ENCODE measurements at regions not wholly inside any gene's neighbourhood (a gene's known extent, or its start where the extent isn't known, plus 50 kb on each side); places are given as distances from the start of the nearest gene placed in this dataset.

DNA sequence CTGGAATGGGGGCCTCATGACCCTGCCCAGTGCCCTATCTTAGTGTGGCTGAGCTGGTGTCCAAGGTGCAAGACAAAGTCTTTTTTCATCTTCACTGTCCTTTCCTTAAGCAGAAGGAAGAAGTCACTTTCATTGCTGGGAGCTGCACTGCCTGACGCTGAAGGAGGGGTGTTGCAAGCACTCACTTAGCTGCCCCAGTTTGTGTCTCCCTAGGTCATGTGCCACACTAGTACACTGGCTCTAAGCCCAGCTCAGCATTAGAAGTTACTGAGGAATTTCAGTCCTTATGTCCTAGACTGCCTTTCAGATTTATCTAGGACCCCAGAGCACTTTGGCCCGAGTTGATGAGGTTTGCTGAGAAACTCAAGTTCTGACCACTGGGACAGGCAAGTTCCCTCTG is 952.0 kb upstream of the USP15 start:
- TF ChIP-seq POLR2A (IDR thresholded peaks at IDR 0.05): no peak
- TF ChIP-seq, protein P1, sequence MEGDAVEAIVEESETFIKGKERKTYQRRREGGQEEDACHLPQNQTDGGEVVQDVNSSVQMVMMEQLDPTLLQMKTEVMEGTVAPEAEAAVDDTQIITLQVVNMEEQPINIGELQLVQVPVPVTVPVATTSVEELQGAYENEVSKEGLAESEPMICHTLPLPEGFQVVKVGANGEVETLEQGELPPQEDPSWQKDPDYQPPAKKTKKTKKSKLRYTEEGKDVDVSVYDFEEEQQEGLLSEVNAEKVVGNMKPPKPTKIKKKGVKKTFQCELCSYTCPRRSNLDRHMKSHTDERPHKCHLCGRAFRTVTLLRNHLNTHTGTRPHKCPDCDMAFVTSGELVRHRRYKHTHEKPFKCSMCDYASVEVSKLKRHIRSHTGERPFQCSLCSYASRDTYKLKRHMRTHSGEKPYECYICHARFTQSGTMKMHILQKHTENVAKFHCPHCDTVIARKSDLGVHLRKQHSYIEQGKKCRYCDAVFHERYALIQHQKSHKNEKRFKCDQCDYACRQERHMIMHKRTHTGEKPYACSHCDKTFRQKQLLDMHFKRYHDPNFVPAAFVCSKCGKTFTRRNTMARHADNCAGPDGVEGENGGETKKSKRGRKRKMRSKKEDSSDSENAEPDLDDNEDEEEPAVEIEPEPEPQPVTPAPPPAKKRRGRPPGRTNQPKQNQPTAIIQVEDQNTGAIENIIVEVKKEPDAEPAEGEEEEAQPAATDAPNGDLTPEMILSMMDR (IDR thresholded peaks at IDR 0.05): no peak
- no peaks in the 10 kb centered on the region for H3K36me3 ChIP-seq (replicated peaks in 1 of 2)

DNA sequence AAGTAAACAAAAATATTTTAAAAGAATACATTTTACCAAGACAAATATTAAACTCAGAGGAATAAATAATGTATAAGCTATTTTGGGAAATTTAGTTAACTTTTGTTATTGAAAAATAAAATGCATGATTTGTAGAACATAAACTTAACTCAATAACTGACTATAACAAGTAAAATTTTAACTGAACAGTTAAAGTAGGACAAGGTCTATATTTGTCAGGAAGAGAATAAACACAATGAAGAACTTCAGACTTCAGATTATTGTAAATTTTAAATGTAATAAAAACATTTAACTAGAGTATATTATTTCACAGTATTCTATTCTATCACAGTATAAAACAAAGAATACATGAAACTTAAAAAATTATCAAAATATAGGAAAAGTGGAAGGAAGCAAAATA is 948.8 kb upstream of the USP15 start:
- intact Hi-C loops (cut with DNase I): no loop called here

More for the DNA sequence above, 952.0 kb upstream of the USP15 start:
- Histone ChIP-seq H3K27me3 (no peaks in the 10 kb centered on the region), H3K4me3 (no peak overlapping the region), H3K27ac (no peak overlapping the region), H3K9me3 (replicated peaks in 1 of 3) (no peaks in the 10 kb centered on the region), H3K4me1 (replicated peaks in 1 of 2) (no peaks in the 10 kb centered on the region)
- intact Hi-C loops (cut with DNase I): no loop called here
- WGBS, 4 donors: 79 to 92% (median 82%) methylated on average over 1 to 2 of the region's 2 CpGs
- no peak for DNase-seq

DNA sequence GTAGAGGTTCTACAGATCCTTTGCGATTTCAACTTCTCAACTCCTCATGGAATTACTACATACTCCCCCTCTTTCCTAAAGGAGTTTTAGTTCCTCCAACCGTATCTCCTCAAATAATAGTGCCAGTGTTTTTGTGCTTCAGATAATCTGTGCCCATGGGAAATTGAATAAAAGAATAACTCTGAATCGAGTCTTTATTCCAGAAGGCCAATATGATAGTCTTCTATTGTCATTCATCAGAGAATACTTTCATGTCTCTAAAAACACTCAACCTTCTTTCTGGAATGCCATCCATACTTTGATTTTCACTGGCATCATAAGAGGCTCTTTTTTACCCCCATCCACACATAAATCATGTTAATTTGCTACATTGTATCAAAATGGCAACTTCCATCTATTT is 911.3 kb upstream of the USP15 start:
- Histone ChIP-seq H3K36me3 (replicated peaks in 1 of 2) (no peaks in the 10 kb centered on the region), H3K4me1 (replicated peaks in 1 of 2) (no peaks in the 10 kb centered on the region), H3K27ac (no peak overlapping the region), H3K27me3 (no peaks in the 10 kb centered on the region), H3K4me3 (no peak overlapping the region), H3K9me3 (replicated peaks in 1 of 3) (no peaks in the 10 kb centered on the region)
- no peak for TF ChIP-seq POLR2A (IDR thresholded peaks at IDR 0.05)
- TF ChIP-seq, protein P1 (IDR thresholded peaks at IDR 0.05): no peak
- WGBS, 4 donors: 76 to 87% (median 79%) methylated on average over 3 of the region's 3 CpGs
- intact Hi-C loops (cut with DNase I): no loop called here
- no peak for DNase-seq

More for the DNA sequence above, 948.8 kb upstream of the USP15 start:
- no peak for DNase-seq
- no peaks in the 10 kb centered on the region for H3K36me3 ChIP-seq (replicated peaks in 1 of 2)
- H3K4me1 ChIP-seq (replicated peaks in 1 of 2): no peaks in the 10 kb centered on the region
- no peak overlapping the region for H3K27ac ChIP-seq
- no peak overlapping the region for H3K4me3 ChIP-seq
- no peaks in the 10 kb centered on the region for H3K27me3 ChIP-seq
- no peaks in the 10 kb centered on the region for H3K9me3 ChIP-seq (replicated peaks in 1 of 3)
- TF ChIP-seq POLR2A (IDR thresholded peaks at IDR 0.05): no peak
- TF ChIP-seq, protein P1 (IDR thresholded peaks at IDR 0.05): no peak

DNA sequence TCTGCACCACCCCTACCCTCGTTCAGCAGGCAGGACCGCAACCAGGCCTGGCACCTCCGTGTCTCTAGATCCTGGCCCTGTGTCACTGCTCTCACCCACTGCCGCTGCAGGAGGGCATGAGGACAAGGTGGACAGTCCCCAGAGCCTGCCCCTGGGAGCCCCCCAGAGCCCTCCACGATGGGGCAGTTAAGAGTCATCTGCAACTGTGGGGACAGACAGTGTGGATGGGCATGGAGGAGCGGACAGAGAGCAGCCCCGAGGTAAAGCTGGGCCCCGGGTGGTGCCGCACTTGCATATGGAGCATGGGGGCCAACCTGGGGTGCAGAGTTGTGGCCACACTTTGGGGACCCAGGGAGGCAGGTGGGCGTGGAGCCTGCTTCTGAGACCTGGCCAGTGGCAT is 905.1 kb upstream of the USP15 start:
- no peak for TF ChIP-seq POLR2A (IDR thresholded peaks at IDR 0.05)
- TF ChIP-seq, protein P1 (IDR thresholded peaks at IDR 0.05): no peak
- Histone ChIP-seq H3K27ac (no peak overlapping the region), H3K4me1 (replicated peaks in 1 of 2) (no peaks in the 10 kb centered on the region), H3K27me3 (no peaks in the 10 kb centered on the region), H3K9me3 (replicated peaks in 1 of 3) (no peaks in the 10 kb centered on the region), H3K4me3 (no peak overlapping the region), H3K36me3 (replicated peaks in 1 of 2) (no peaks in the 10 kb centered on the region)
- intact Hi-C loops (cut with DNase I): no loop called here
- 83 to 95% (median 89%) methylated on average over 9 to 10 of the region's 10 CpGs for WGBS, 4 donors
- no peak for DNase-seq

All from adrenal gland (tissue), 9 donors.